WTC11 (cell line): ENCODE measurements at regions not wholly inside any gene's neighbourhood (a gene's known extent, or its start where the extent isn't known, plus 50 kb on each side); places are given as distances from the start of the nearest gene placed in this dataset.

ENCODE experiments used
- ATAC-seq: fragments of 200-7000 bp; cut with Tn5 transposase; 2 replicates; pipeline ENCODE4 v1.10.0; 2021; ENCODE audit warnings: mild to moderate bottlenecking, moderate library complexity
- CTCF ChIA-PET: fragments of 300-600 bp; sonication (Branson Sonifier 250); formaldehyde crosslinking; loops from one replicate; lab custom pipeline; 2021; ENCODE audit warnings: antibody characterized with exemption; lab: Charles Lee
- POLR2A ChIA-PET: fragments of 350-600 bp; sonication (Branson Sonifier 250); formaldehyde crosslinking; loops from one replicate; lab custom pipeline; 2021; ENCODE audit warnings: antibody characterized with exemption; lab: Charles Lee
- DNase-seq: peaks from one replicate; pipeline ENCODE4 v3.0.0; 2021; ENCODE audit warnings: low spot score
- H3K27ac Mint-ChIP-seq: 2 replicates; pipeline ENCODE4 v1.8.0; 2021; ENCODE audit warnings: mixed read lengths
- H3K27me3 Mint-ChIP-seq: 2 replicates; pipeline ENCODE4 v1.8.0; 2021; ENCODE audit warnings: low read depth, mild to moderate bottlenecking, moderate library complexity, mixed read lengths
- H3K36me3 Mint-ChIP-seq: 2 replicates; pipeline ENCODE4 v1.8.0; 2021; ENCODE audit warnings: mixed read lengths
- H3K4me1 Mint-ChIP-seq: 2 replicates; pipeline ENCODE4 v1.8.0; 2022; ENCODE audit warnings: mixed read lengths
- H3K4me3 Mint-ChIP-seq: 2 replicates; pipeline ENCODE4 v1.8.0; 2021; ENCODE audit warnings: mild to moderate bottlenecking, moderate library complexity, mixed read lengths
- H3K9me3 Mint-ChIP-seq: 2 replicates; pipeline ENCODE4 v1.8.0; 2021; ENCODE audit warnings: mixed read lengths
- ATF2 ChIP-seq: sonication (generic); formaldehyde crosslinking; IDR thresholded peaks from 2 replicates; pipeline ENCODE4 v1.8.1; 2022; ENCODE audit warnings: low read depth, missing genetic modification reagents, borderline replicate concordance
- ATF6 ChIP-seq: sonication (generic); formaldehyde crosslinking; IDR thresholded peaks from 2 replicates; pipeline ENCODE4 v1.8.1; 2023; ENCODE audit warnings: mild to moderate bottlenecking, missing genetic modification reagents
- CBFB ChIP-seq: sonication (generic); formaldehyde crosslinking; IDR thresholded peaks from 2 replicates; pipeline ENCODE4 v1.8.1; 2022; ENCODE audit warnings: mild to moderate bottlenecking, low read depth, missing genetic modification reagents
- ERG ChIP-seq: fragments of 250-450 bp; sonication (Bioruptor Pico); IDR thresholded peaks from 2 replicates; pipeline ENCODE4 v1.8.0; 2021; ENCODE audit warnings: mild to moderate bottlenecking
- ESRRA ChIP-seq: sonication (generic); formaldehyde crosslinking; IDR thresholded peaks from 2 replicates; pipeline ENCODE4 v1.8.1; 2022; ENCODE audit warnings: mild to moderate bottlenecking, missing genetic modification reagents, borderline replicate concordance
- FOXP1 ChIP-seq: sonication (generic); formaldehyde crosslinking; IDR thresholded peaks from 2 replicates; pipeline ENCODE4 v1.8.0; 2022; ENCODE audit warnings: missing genetic modification reagents, mild to moderate bottlenecking, moderate library complexity, borderline replicate concordance
- HMGXB4 ChIP-seq: sonication (generic); formaldehyde crosslinking; IDR thresholded peaks from 2 replicates; pipeline ENCODE4 v1.8.1; 2023; ENCODE audit warnings: mild to moderate bottlenecking, moderate library complexity, missing genetic modification reagents
- JAZF1 ChIP-seq: fragments of 250-450 bp; sonication (Bioruptor Pico); IDR thresholded peaks from 2 replicates; pipeline ENCODE4 v1.9.0; 2021; ENCODE audit warnings: moderate library complexity, mild to moderate bottlenecking, inconsistent platforms
- MAX ChIP-seq: sonication (generic); formaldehyde crosslinking; IDR thresholded peaks from 2 replicates; pipeline ENCODE4 v1.8.0; 2022; ENCODE audit warnings: mild to moderate bottlenecking, missing genetic modification reagents
- MYBL2 ChIP-seq: sonication (generic); formaldehyde crosslinking; IDR thresholded peaks from 2 replicates; pipeline ENCODE4 v1.8.1; 2023; ENCODE audit warnings: mild to moderate bottlenecking, moderate library complexity, missing genetic modification reagents
- NFATC4 ChIP-seq: fragments of 250-450 bp; sonication (Bioruptor Pico); IDR thresholded peaks from 2 replicates; pipeline ENCODE4 v1.9.0; 2021; ENCODE audit warnings: mild to moderate bottlenecking
- NR2C2 ChIP-seq: sonication (generic); formaldehyde crosslinking; IDR thresholded peaks from 2 replicates; pipeline ENCODE4 v1.8.0; 2022; ENCODE audit warnings: mild to moderate bottlenecking, missing genetic modification reagents
- NR3C1 ChIP-seq: sonication (generic); formaldehyde crosslinking; conservative IDR thresholded peaks from 2 replicates; pipeline ENCODE4 v1.8.1; 2023; ENCODE audit warnings: low read depth, mild to moderate bottlenecking, missing genetic modification reagents
- PREB ChIP-seq: sonication (generic); formaldehyde crosslinking; IDR thresholded peaks from 2 replicates; pipeline ENCODE4 v1.8.1; 2022; ENCODE audit warnings: mild to moderate bottlenecking, missing genetic modification reagents, moderate library complexity, borderline replicate concordance
- PRRX2 ChIP-seq: fragments of 250-450 bp; sonication (Bioruptor Pico); IDR thresholded peaks from 2 replicates; pipeline ENCODE4 v1.8.0; 2021; ENCODE audit warnings: mild to moderate bottlenecking
- TP53 ChIP-seq: sonication (generic); formaldehyde crosslinking; IDR thresholded peaks from 2 replicates; pipeline ENCODE4 v1.8.1; 2023; ENCODE audit warnings: mild to moderate bottlenecking, missing genetic modification reagents
- ZBTB21 ChIP-seq: sonication (generic); formaldehyde crosslinking; IDR thresholded peaks from 2 replicates; pipeline ENCODE4 v1.8.1; 2023; ENCODE audit warnings: mild to moderate bottlenecking, missing genetic modification reagents, borderline replicate concordance
- ZNF121 ChIP-seq: sonication (generic); formaldehyde crosslinking; IDR thresholded peaks from 2 replicates; pipeline ENCODE4 v1.8.0; 2023; ENCODE audit warnings: missing genetic modification reagents
- ZNF281 ChIP-seq: sonication (generic); formaldehyde crosslinking; IDR thresholded peaks from 2 replicates; pipeline ENCODE4 v1.8.0; 2023; ENCODE audit warnings: mild to moderate bottlenecking, missing genetic modification reagents
- ZNF317 ChIP-seq: sonication (generic); formaldehyde crosslinking; IDR thresholded peaks from 2 replicates; pipeline ENCODE4 v1.8.1; 2023; ENCODE audit warnings: low read depth, mild to moderate bottlenecking, moderate library complexity, missing genetic modification reagents, borderline replicate concordance
- ZNF423 ChIP-seq: fragments of 250-450 bp; sonication (Bioruptor Pico); IDR thresholded peaks from 2 replicates; pipeline ENCODE4 v2.1.2; 2022; ENCODE audit warnings: mild to moderate bottlenecking, moderate library complexity

GRCh38 chr14:65268594-65268993 is 143.9 kb upstream of the FUT8 start (continued):
- TF ChIP-seq ZNF281 (CRISPR knock-in tag) (no peak), FOXP1 (no peak), ERG (CRISPR knock-in tag) (no peak), ZNF121 (CRISPR knock-in tag) (no peak), NR3C1 (CRISPR knock-in tag) (no peak), NR2C2 (CRISPR knock-in tag) (no peak), MAX (CRISPR knock-in tag) (no peak), PREB (CRISPR knock-in tag) (no peak), MYBL2 (CRISPR knock-in tag) (no peak), ATF2 (no peak)
- TF ChIP-seq, all 79 proteins: peak for 0

- no peak overlapping the region for H3K27ac Mint-ChIP-seq
- H3K27me3 Mint-ChIP-seq, result no peaks in the 10 kb centered on the region; the same call in 1 of the 2 replicates
- DNase-seq (no peak), ATAC-seq (no peak)
- no peak overlapping the region for H3K4me3 Mint-ChIP-seq
- CTCF ChIA-PET, result no interaction called here
- TF ChIP-seq ZNF317 (CRISPR knock-in tag) (no peak), PRRX2 (CRISPR knock-in tag) (no peak), ZBTB21 (no peak), ZNF423 (no peak), ATF6 (no peak)
- H3K4me1 Mint-ChIP-seq, result no peaks in the 10 kb centered on the region
- H3K36me3 Mint-ChIP-seq, result no peaks in the 10 kb centered on the region
- no peaks in the 10 kb centered on the region for H3K9me3 Mint-ChIP-seq
- POLR2A ChIA-PET, result no interaction called here
Measured at GRCh38 chr14:65269732-65270131, 142.8 kb upstream of the FUT8 start.

- no peak overlapping the region for H3K4me3 Mint-ChIP-seq
- DNase-seq (no peak), ATAC-seq (no peak)
- no peak overlapping the region for H3K27ac Mint-ChIP-seq
- ChIA-PET POLR2A (no interaction called here), CTCF (interaction anchor here (0.9 kb wide), 1 partner anchor 10 kb away, joined by 4 read pairs; no protein-coding TSS in a partner anchor)
- peaks cover 12% of the 10 kb centered on the region for H3K4me1 Mint-ChIP-seq
- no peaks in the 10 kb centered on the region; the same call in 1 of the 2 replicates for H3K27me3 Mint-ChIP-seq
- H3K36me3 Mint-ChIP-seq, result peaks cover 5% of the 10 kb centered on the region; the same call in 1 of the 2 replicates
- H3K9me3 Mint-ChIP-seq, result peaks cover 5% of the 10 kb centered on the region; the same call in 1 of the 2 replicates
- no peak for TF ChIP-seq CBFB (CRISPR knock-in tag)
- no peak for TF ChIP-seq ESRRA
- no peak for TF ChIP-seq TP53
- no peak for TF ChIP-seq MAX (CRISPR knock-in tag)
- no peak for TF ChIP-seq PREB (CRISPR knock-in tag)
- no peak for TF ChIP-seq ZNF423
- no peak for TF ChIP-seq HMGXB4 (CRISPR knock-in tag)
- no peak for TF ChIP-seq NFATC4 (CRISPR knock-in tag)
- no peak for TF ChIP-seq JAZF1 (CRISPR knock-in tag)
Measured at GRCh38 chr14:65277027-65277426, 135.5 kb upstream of the FUT8 start.
